HEK293 (cell line): ENCODE measurements at regions not wholly inside any gene's neighbourhood (a gene's known extent, or its start where the extent isn't known, plus 50 kb on each side); places are given as distances from the start of the nearest gene placed in this dataset.

ENCODE experiments used
- YY2 ChIP-seq: fragments of 450-650 bp; formaldehyde crosslinking; IDR thresholded peaks from 2 replicates; pipeline ENCODE4 v1.5.1; 2016; ENCODE audit warnings: missing biosample characterization, missing genetic modification characterization
- ZBTB8A ChIP-seq: fragments of 450-650 bp; formaldehyde crosslinking; IDR thresholded peaks from 2 replicates; pipeline ENCODE4 v1.5.1; 2016; ENCODE audit warnings: missing biosample characterization, missing genetic modification characterization
- ZNF248 ChIP-seq: fragments of 450-650 bp; formaldehyde crosslinking; IDR thresholded peaks from 2 replicates; pipeline ENCODE4 v1.5.1; 2017; ENCODE audit warnings: missing biosample characterization, missing genetic modification characterization
- ZNF510 ChIP-seq: fragments of 450-650 bp; formaldehyde crosslinking; IDR thresholded peaks from 2 replicates; pipeline ENCODE4 v1.5.1; 2018; ENCODE audit warnings: mild to moderate bottlenecking, missing genetic modification characterization, missing biosample characterization; ENCODE audit not compliant: insufficient replicate concordance
- ZNF530 ChIP-seq: fragments of 450-650 bp; formaldehyde crosslinking; IDR thresholded peaks from 2 replicates; pipeline ENCODE4 v1.5.1; 2016; ENCODE audit warnings: low read depth, missing biosample characterization, missing genetic modification characterization
- ZNF660 ChIP-seq: fragments of 450-650 bp; IDR thresholded peaks from 2 replicates; pipeline ENCODE4 v1.5.1; 2018; ENCODE audit warnings: missing biosample characterization, mild to moderate bottlenecking, missing genetic modification characterization
- ZNF670 ChIP-seq: fragments of 450-650 bp; formaldehyde crosslinking; IDR thresholded peaks from 2 replicates; pipeline ENCODE4 v1.5.1; 2016; ENCODE audit warnings: missing biosample characterization, missing genetic modification characterization, low read depth
- ZNF777 ChIP-seq: fragments of 450-650 bp; formaldehyde crosslinking; IDR thresholded peaks from 2 replicates; pipeline ENCODE4 v1.5.1; 2017; ENCODE audit warnings: missing biosample characterization, missing genetic modification characterization, borderline replicate concordance
- TF ChIP-seq, protein P1 (sequence below): fragments of 450-650 bp; formaldehyde crosslinking; IDR thresholded peaks from 2 replicates; pipeline ENCODE4 v1.5.1; 2016; ENCODE audit warnings: missing biosample characterization, missing genetic modification characterization
- TF ChIP-seq, protein P2 (sequence below): fragments of 450-650 bp; formaldehyde crosslinking; IDR thresholded peaks from 2 replicates; pipeline ENCODE4 v1.5.1; 2016; ENCODE audit warnings: missing biosample characterization, missing genetic modification characterization

DNA sequence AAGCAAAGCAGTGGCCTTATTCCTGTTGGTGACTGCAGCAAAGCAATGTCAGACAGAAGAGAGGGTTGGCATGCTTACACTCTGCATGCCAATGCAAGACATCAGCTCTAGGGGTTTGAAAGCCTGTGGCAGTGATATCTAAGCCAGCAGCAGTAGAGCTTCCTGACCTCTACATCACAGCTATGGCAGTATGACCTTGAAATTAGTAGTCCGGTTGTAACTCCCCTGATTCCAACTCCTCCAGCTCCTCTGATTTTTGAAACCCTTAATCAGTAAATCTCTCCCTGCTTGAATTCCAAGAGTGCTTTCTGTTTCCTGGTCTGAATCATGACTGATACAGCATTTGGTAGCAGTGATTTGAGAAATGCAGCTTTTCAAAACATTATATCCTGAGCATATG is 60.0 kb upstream of the LRP1B start:
- TF ChIP-seq ZNF510 (no peak), ZBTB8A (no peak), ZNF660 (no peak), ZNF248 (tag by site-specific recombination) (no peak), YY2 (tag by site-specific recombination) (no peak), ZNF777 (no peak), ZNF670 (tag by site-specific recombination) (no peak), ZNF530 (tag by site-specific recombination) (no peak)
- TF ChIP-seq, protein P1, sequence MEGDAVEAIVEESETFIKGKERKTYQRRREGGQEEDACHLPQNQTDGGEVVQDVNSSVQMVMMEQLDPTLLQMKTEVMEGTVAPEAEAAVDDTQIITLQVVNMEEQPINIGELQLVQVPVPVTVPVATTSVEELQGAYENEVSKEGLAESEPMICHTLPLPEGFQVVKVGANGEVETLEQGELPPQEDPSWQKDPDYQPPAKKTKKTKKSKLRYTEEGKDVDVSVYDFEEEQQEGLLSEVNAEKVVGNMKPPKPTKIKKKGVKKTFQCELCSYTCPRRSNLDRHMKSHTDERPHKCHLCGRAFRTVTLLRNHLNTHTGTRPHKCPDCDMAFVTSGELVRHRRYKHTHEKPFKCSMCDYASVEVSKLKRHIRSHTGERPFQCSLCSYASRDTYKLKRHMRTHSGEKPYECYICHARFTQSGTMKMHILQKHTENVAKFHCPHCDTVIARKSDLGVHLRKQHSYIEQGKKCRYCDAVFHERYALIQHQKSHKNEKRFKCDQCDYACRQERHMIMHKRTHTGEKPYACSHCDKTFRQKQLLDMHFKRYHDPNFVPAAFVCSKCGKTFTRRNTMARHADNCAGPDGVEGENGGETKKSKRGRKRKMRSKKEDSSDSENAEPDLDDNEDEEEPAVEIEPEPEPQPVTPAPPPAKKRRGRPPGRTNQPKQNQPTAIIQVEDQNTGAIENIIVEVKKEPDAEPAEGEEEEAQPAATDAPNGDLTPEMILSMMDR (tag by site-specific recombination) = no peak
- TF ChIP-seq, protein P2, sequence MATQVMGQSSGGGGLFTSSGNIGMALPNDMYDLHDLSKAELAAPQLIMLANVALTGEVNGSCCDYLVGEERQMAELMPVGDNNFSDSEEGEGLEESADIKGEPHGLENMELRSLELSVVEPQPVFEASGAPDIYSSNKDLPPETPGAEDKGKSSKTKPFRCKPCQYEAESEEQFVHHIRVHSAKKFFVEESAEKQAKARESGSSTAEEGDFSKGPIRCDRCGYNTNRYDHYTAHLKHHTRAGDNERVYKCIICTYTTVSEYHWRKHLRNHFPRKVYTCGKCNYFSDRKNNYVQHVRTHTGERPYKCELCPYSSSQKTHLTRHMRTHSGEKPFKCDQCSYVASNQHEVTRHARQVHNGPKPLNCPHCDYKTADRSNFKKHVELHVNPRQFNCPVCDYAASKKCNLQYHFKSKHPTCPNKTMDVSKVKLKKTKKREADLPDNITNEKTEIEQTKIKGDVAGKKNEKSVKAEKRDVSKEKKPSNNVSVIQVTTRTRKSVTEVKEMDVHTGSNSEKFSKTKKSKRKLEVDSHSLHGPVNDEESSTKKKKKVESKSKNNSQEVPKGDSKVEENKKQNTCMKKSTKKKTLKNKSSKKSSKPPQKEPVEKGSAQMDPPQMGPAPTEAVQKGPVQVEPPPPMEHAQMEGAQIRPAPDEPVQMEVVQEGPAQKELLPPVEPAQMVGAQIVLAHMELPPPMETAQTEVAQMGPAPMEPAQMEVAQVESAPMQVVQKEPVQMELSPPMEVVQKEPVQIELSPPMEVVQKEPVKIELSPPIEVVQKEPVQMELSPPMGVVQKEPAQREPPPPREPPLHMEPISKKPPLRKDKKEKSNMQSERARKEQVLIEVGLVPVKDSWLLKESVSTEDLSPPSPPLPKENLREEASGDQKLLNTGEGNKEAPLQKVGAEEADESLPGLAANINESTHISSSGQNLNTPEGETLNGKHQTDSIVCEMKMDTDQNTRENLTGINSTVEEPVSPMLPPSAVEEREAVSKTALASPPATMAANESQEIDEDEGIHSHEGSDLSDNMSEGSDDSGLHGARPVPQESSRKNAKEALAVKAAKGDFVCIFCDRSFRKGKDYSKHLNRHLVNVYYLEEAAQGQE (tag by site-specific recombination) = no peak
